Heart left ventricle (tissue), 13 donors: ENCODE measurements at regions not wholly inside any gene's neighbourhood (a gene's known extent, or its start where the extent isn't known, plus 50 kb on each side); places are given as distances from the start of the nearest gene placed in this dataset.

ENCODE experiments used
- POLR2A ChIP-seq, 2 donors: fragments of 450-650 bp; IDR thresholded peaks; one replicate each; pipeline ENCODE4 v1.6.1; 2017; ENCODE audit warnings: antibody characterized with exemption in 2 of 2, mild to moderate bottlenecking in 2 of 2, moderate library complexity in 2 of 2
- TF ChIP-seq, protein P1 (sequence below), 12 donors: fragments of 200-600 bp; sonication (generic) in 4 of 12; IDR thresholded peaks; one replicate each; pipeline versions ENCODE4 v1.5.0 to v1.8.0; 2018 to 2022; ENCODE audit warnings: antibody characterized with exemption in 12 of 12, mild to moderate bottlenecking in 5 of 12
- donor health status: ischemic (EF 13 %, LVEDD 7.1; RV severe dilation, severe dysfunction).
- donor health status: DM: no; HTN: yes; CAD: no.
- donor health status: DM: no; HTN: no; CAD: no.
- donor health status: ischemic (EF 25% LVEDD 6.9; RV normal size, moderate dysfunction).
- donor health status: ischemic (EF 25% LVEDD 5.7; RV mildly dilated, moderate dysfunction).
- donor health status: ischemic (EF 35%, LVEDD 5.7; RV mildly dilated, moderate dysfunction).
- donor health status: nonischemic (EF 11% LVEDD 7.7; RV severe dilation, severe dysfunction).
- donor health status: DM: yes; HTN: yes; CAD: no.
- donor health status: PGD.
- donor health status: ischemic (EF 29% LVEDD 5.4; RV normal size, mild dysfunction).
- donor health status: nonischemic (EF 23%, LVEDD 6.1; RV moderate dilation, normal function).

DNA sequence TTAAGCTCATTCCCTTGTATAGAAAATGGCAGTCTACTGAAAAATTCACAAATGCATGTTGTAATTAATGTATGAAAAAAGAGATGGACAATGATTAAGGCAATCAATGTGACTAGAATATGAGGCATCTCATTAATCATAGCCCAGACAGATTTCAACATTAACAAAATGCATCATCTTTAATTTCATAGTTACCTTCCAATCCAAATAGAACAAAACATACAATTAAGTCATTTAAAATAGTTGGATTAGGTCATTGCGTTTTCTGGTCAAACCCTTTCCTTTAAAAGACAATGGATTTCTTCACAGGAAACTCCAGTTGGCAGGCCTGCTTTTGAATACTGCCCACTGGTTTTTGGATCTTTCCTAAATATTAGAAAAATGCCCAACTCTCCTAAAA lies 203.9 kb downstream of the HAO1 start:
- TF ChIP-seq, protein P1, sequence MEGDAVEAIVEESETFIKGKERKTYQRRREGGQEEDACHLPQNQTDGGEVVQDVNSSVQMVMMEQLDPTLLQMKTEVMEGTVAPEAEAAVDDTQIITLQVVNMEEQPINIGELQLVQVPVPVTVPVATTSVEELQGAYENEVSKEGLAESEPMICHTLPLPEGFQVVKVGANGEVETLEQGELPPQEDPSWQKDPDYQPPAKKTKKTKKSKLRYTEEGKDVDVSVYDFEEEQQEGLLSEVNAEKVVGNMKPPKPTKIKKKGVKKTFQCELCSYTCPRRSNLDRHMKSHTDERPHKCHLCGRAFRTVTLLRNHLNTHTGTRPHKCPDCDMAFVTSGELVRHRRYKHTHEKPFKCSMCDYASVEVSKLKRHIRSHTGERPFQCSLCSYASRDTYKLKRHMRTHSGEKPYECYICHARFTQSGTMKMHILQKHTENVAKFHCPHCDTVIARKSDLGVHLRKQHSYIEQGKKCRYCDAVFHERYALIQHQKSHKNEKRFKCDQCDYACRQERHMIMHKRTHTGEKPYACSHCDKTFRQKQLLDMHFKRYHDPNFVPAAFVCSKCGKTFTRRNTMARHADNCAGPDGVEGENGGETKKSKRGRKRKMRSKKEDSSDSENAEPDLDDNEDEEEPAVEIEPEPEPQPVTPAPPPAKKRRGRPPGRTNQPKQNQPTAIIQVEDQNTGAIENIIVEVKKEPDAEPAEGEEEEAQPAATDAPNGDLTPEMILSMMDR (IDR thresholded peaks at IDR 0.05) = no peak
- no peak for TF ChIP-seq POLR2A (IDR thresholded peaks at IDR 0.05)
